ENCODE measurements at regions not wholly inside any gene's neighbourhood (a gene's known extent, or its start where the extent isn't known, plus 50 kb on each side); places are given as distances from the start of the nearest gene placed in this dataset.

GRCh38 chr12:91763654-91764370 is 381.8 kb downstream of the BTG1 start:
- no peak overlapping the region for H3K4me3 ChIP-seq (ENCODE audit: low read depth, low read length)
- TF ChIP-seq CTCF (IDR thresholded peaks at IDR 0.05; ENCODE audit: low read depth, low read length) = no peak
- in situ Hi-C loops (cut with HindIII; ENCODE audit: low sequenced_read_pairs) = no loop called here
- no peak for DNase-seq (ENCODE audit: low read depth, low spot score)

GRCh38 chr12:91753649-91754048 is 392.0 kb downstream of the BTG1 start:
- DNase-seq (ENCODE audit: low read depth, low spot score) = no peak
- no peak overlapping the region for H3K4me3 ChIP-seq (ENCODE audit: low read depth, low read length)
- in situ Hi-C loops (cut with HindIII; ENCODE audit: low sequenced_read_pairs) = no loop called here
- no peak for TF ChIP-seq CTCF (IDR thresholded peaks at IDR 0.05; ENCODE audit: low read depth, low read length)

DNA sequence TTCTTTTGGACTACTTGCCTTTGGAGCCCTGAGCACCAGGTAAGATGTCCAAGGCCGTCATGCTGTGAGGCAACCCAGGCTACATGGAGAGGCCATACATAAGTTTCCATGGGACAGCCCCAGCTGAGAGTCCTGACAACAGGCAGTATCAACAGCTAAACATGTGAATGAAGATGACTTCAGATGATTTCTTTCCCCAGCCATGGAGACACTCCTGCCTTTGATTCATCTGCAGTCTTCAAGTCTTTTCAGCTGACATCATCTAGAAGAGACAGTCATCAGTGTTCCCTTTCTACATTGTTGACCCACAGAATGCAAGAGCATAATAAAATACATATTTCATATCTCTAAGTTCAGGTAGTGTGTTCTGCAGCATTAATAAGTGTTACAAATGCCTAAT is 398.7 kb downstream of the BTG1 start:
- no peak for DNase-seq (ENCODE audit: low read depth, low spot score)
- in situ Hi-C loops (cut with HindIII; ENCODE audit: low sequenced_read_pairs) = no loop called here
- no peak for TF ChIP-seq CTCF (IDR thresholded peaks at IDR 0.05; ENCODE audit: low read depth, low read length)
- H3K4me3 ChIP-seq (ENCODE audit: low read depth, low read length) = no peak overlapping the region

GRCh38 chr12:91744597-91744996 is 401.0 kb downstream of the BTG1 start:
- in situ Hi-C loops (cut with HindIII; ENCODE audit: low sequenced_read_pairs) = no loop called here
- DNase-seq (ENCODE audit: low read depth, low spot score) = no peak
- no peak for TF ChIP-seq CTCF (IDR thresholded peaks at IDR 0.05; ENCODE audit: low read depth, low read length)
- no peak overlapping the region for H3K4me3 ChIP-seq (ENCODE audit: low read depth, low read length)

GRCh38 chr12:91743704-91744321 is 401.8 kb downstream of the BTG1 start:
- in situ Hi-C loops (cut with HindIII; ENCODE audit: low sequenced_read_pairs) = no loop called here
- no peak for DNase-seq (ENCODE audit: low read depth, low spot score)
- no peak for TF ChIP-seq CTCF (IDR thresholded peaks at IDR 0.05; ENCODE audit: low read depth, low read length)
- H3K4me3 ChIP-seq (ENCODE audit: low read depth, low read length) = no peak overlapping the region

DNA sequence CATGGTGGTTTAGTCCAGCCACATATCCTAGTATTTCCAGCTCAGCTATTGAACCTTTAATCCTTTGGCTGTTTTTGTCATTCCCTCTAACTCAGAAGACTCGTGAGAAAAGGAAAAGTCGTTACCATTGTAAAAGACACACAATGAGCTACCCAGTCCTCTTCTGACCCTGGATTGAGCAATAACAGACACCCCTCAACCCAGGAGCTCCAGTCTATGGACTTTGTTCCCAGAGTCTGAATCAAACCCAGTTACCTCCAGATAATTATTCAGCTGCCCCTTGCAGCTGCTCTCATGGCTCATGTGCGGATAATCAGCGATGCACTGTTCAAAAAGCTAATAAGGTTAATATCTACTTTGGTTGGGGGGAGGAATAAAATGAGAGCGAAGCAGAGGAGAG is 402.4 kb downstream of the BTG1 start:
- in situ Hi-C loops (cut with HindIII; ENCODE audit: low sequenced_read_pairs) = no loop called here
- no peak for DNase-seq (ENCODE audit: low read depth, low spot score)
- no peak for TF ChIP-seq CTCF (IDR thresholded peaks at IDR 0.05; ENCODE audit: low read depth, low read length)
- no peak overlapping the region for H3K4me3 ChIP-seq (ENCODE audit: low read depth, low read length)
